A549 (cell line): ENCODE measurements at regions not wholly inside any gene's neighbourhood (a gene's known extent, or its start where the extent isn't known, plus 50 kb on each side); places are given as distances from the start of the nearest gene placed in this dataset.

Experiments
- ATAC-seq, 2 experiments: fragments of 200-7000 bp in 1 of 2; fragments of >200 bp in 1 of 2; cut with Nextera tagmentation in 1 of 2; cut with Tn5 transposase in 1 of 2; 3 replicates each; pipeline versions ENCODE4 v1.8.0 to v1.9.1; 2018 to 2020; ENCODE audit warnings: mild to moderate bottlenecking in 1 of 2, moderate library complexity in 1 of 2
- CTCF ChIA-PET: fragments of 300-600 bp; sonication (Branson Sonifier 250); formaldehyde crosslinking; extraction: SDS; loops from one replicate; lab custom pipeline; 2021; ENCODE audit warnings: antibody characterized with exemption, inconsistent platforms; lab: Yijun Ruan, JAX
- POLR2A ChIA-PET: fragments of 350-600 bp; formaldehyde crosslinking; extraction: SDS; loops from one replicate; lab custom pipeline; 2021; ENCODE audit warnings: antibody characterized with exemption, inconsistent platforms; lab: Yijun Ruan, JAX
- DNase-seq, 2 experiments: peaks; one replicate each; pipeline versions ENCODE4 v3.0.0 to v3.0.0-alpha.2; 2011 to 2016; ENCODE audit warnings: low read depth in 1 of 2, low spot score in 1 of 2
- FAIRE-seq: peaks from 2 replicates; lab custom pipeline; 2011; peaks lifted over from hg19 to GRCh38; lab: Jason Lieb, UNC
- H3K27ac ChIP-seq, 2 experiments: fragments of >200 bp; sonication (Bioruptor Twin); formaldehyde crosslinking; 3 replicates each; pipeline ENCODE4 v1.5.1; 2016 to 2017
- H3K4me1 ChIP-seq: fragments of >200 bp; sonication (Bioruptor Twin); formaldehyde crosslinking; 3 replicates; pipeline ENCODE4 v1.6.1; 2016
- H3K4me2 ChIP-seq: fragments of >200 bp; sonication (Bioruptor Twin); formaldehyde crosslinking; 3 replicates; pipeline ENCODE4 v1.6.1; 2016
- H3K4me3 ChIP-seq: fragments of >200 bp; sonication (Bioruptor Twin); formaldehyde crosslinking; 3 replicates; pipeline ENCODE4 v1.5.1; 2016
- H3K9me3 ChIP-seq: fragments of >200 bp; sonication (Bioruptor Twin); formaldehyde crosslinking; 3 replicates; pipeline ENCODE4 v1.6.1; 2016
- ATOH8 ChIP-seq: fragments of 250-450 bp; sonication (Bioruptor Pico); IDR thresholded peaks from 2 replicates; pipeline ENCODE4 v1.5.0; 2020; ENCODE audit warnings: low read depth, mild to moderate bottlenecking, moderate library complexity
- BCL3 ChIP-seq: fragments of >200 bp; sonication (Bioruptor Twin); formaldehyde crosslinking; IDR thresholded peaks from 3 replicates; pipeline ENCODE4 v1.6.1; 2016
- BHLHE40 ChIP-seq: IDR thresholded peaks from 2 replicates; pipeline ENCODE4 v1.6.1; 2012; ENCODE audit warnings: low read depth, low read length, inconsistent platforms
- CBX2 ChIP-seq: fragments of 200-600 bp; sonication (generic); IDR thresholded peaks from 2 replicates; pipeline ENCODE4 v1.6.1; 2016; ENCODE audit warnings: low read depth, mild to moderate bottlenecking, borderline replicate concordance
- CTCF ChIP-seq: fragments of >200 bp; sonication (Bioruptor Twin); formaldehyde crosslinking; IDR thresholded peaks from 3 replicates; pipeline ENCODE4 v1.5.1; 2016
- EHF ChIP-seq: fragments of 250-450 bp; sonication (Bioruptor Pico); IDR thresholded peaks from 2 replicates; pipeline ENCODE4 v1.5.0; 2020; ENCODE audit warnings: mild to moderate bottlenecking
- EP300 ChIP-seq, 2 experiments: fragments of >200 bp; sonication (Bioruptor Twin); formaldehyde crosslinking; IDR thresholded peaks; 2 replicates in 1 of 2; 3 replicates in 1 of 2; pipeline ENCODE4 v1.6.1; 2016 to 2017
- FOSB ChIP-seq: fragments of 250-450 bp; sonication (Bioruptor Pico); IDR thresholded peaks from 2 replicates; pipeline ENCODE4 v1.5.0; 2020; ENCODE audit warnings: mild to moderate bottlenecking, moderate library complexity
- FOSL2 ChIP-seq, 2 experiments: fragments of 450-650 bp in 1 of 2; fragments of >200 bp in 1 of 2; sonication (Bioruptor Twin) in 1 of 2; formaldehyde crosslinking; IDR thresholded peaks; 2 replicates each; pipeline versions ENCODE4 v1.5.0 to v1.6.1; 2016 to 2020; ENCODE audit warnings: mild to moderate bottlenecking in 1 of 2, moderate library complexity in 1 of 2
- HDAC2 ChIP-seq: fragments of 200-600 bp; sonication (generic); IDR thresholded peaks from 2 replicates; pipeline ENCODE4 v1.6.1; 2016
- HES2 ChIP-seq: fragments of >200 bp; sonication (Bioruptor Twin); formaldehyde crosslinking; IDR thresholded peaks from 2 replicates; pipeline ENCODE4 v1.6.1; 2016
- HEYL ChIP-seq: fragments of 250-450 bp; sonication (Bioruptor Pico); IDR thresholded peaks from 2 replicates; pipeline ENCODE4 v1.8.0; 2021; ENCODE audit warnings: mild to moderate bottlenecking, moderate library complexity
- HMGXB4 ChIP-seq: fragments of 250-450 bp; sonication (Bioruptor Pico); IDR thresholded peaks from 2 replicates; pipeline ENCODE4 v1.5.0; 2021; ENCODE audit warnings: mild to moderate bottlenecking, moderate library complexity, borderline replicate concordance
- HOXA7 ChIP-seq: fragments of 250-450 bp; sonication (Bioruptor Pico); IDR thresholded peaks from 2 replicates; pipeline ENCODE4 v1.5.0; 2020; ENCODE audit warnings: mild to moderate bottlenecking, moderate library complexity
- JUN ChIP-seq, 2 experiments: fragments of >200 bp; sonication (Bioruptor Twin); formaldehyde crosslinking; IDR thresholded peaks; 2 replicates in 1 of 2; 3 replicates in 1 of 2; pipeline ENCODE4 v1.6.1; 2016 to 2017
- KDM1A ChIP-seq: fragments of 200-600 bp; sonication (generic); IDR thresholded peaks from 2 replicates; pipeline ENCODE4 v1.6.1; 2016; ENCODE audit warnings: low read depth, mild to moderate bottlenecking
- KDM5A ChIP-seq: fragments of 200-600 bp; sonication (generic); IDR thresholded peaks from 2 replicates; pipeline ENCODE4 v1.6.1; 2016; ENCODE audit warnings: antibody characterized with exemption, mild to moderate bottlenecking
- NPAS2 ChIP-seq: fragments of 250-450 bp; sonication (Bioruptor Pico); IDR thresholded peaks from 2 replicates; pipeline ENCODE4 v1.8.0; 2022; ENCODE audit warnings: mild to moderate bottlenecking, moderate library complexity, borderline replicate concordance
- PBX3 ChIP-seq: IDR thresholded peaks from 2 replicates; pipeline ENCODE4 v1.6.1; 2012
- PHF8 ChIP-seq: fragments of 200-600 bp; sonication (generic); IDR thresholded peaks from 2 replicates; pipeline ENCODE4 v1.6.1; 2016; ENCODE audit warnings: low read depth, mild to moderate bottlenecking, antibody characterized with exemption, moderate library complexity, borderline replicate concordance
- POLR2A ChIP-seq: IDR thresholded peaks from 2 replicates; pipeline ENCODE4 v1.6.1; 2012; ENCODE audit warnings: mild to moderate bottlenecking, low read length
- RAD21 ChIP-seq, 2 experiments: fragments of >200 bp in 1 of 2; sonication (Bioruptor Twin) in 1 of 2; formaldehyde crosslinking in 1 of 2; IDR thresholded peaks in 1 of 2; conservative IDR thresholded peaks in 1 of 2; 2 replicates in 1 of 2; 3 replicates in 1 of 2; pipeline ENCODE4 v1.6.1; 2012 to 2018; ENCODE audit warnings: inconsistent platforms in 1 of 2
- RFX5 ChIP-seq: fragments of 450-650 bp; IDR thresholded peaks from 2 replicates; pipeline ENCODE4 v1.7.1; 2014; ENCODE audit warnings: antibody characterized with exemption, mild to moderate bottlenecking, moderate library complexity
- SMC3 ChIP-seq: fragments of >200 bp; sonication (Bioruptor Twin); formaldehyde crosslinking; IDR thresholded peaks from 3 replicates; pipeline ENCODE4 v1.6.1; 2018; ENCODE audit warnings: inconsistent platforms
- USF2 ChIP-seq: fragments of 450-650 bp; IDR thresholded peaks from 2 replicates; pipeline ENCODE4 v1.6.1; 2014; ENCODE audit warnings: antibody characterized with exemption
- ZSCAN20 ChIP-seq: fragments of 250-450 bp; sonication (Bioruptor Pico); IDR thresholded peaks from 2 replicates; pipeline ENCODE4 v1.8.0; 2022; ENCODE audit warnings: mild to moderate bottlenecking, moderate library complexity
- WGBS: methylation state at CpG from one replicate; pipeline ENCODE4 v1.1.6; 2017; ENCODE audit errors: missing lambda C conversion rate; 5-methylcytosine and 5-hydroxymethylcytosine counted together

- Histone ChIP-seq H3K4me2 (no peak overlapping the region), H3K27ac (no peak overlapping the region), H3K4me3 (no peak overlapping the region), H3K9me3 (no peaks in the 10 kb centered on the region), H3K4me1 (no peaks in the 10 kb centered on the region)
- ChIA-PET CTCF (no interaction called here), POLR2A (no interaction called here)
- DNase-seq (no peak), FAIRE-seq (no peak), ATAC-seq (no peak)
- TF ChIP-seq KDM1A (no peak), HDAC2 (no peak), FOSL2 (IDR thresholded peaks at IDR 0.05) (no peak), FOSL2 (CRISPR knock-in tag; IDR thresholded peaks at IDR 0.05) (no peak), HES2 (no peak), EP300 (IDR thresholded peaks at IDR 0.05) (no peak), KDM5A (no peak), CBX2 (no peak), RAD21 (conservative IDR thresholded peaks at IDR 0.05 in 1 of 2, IDR thresholded peaks at IDR 0.05 in 1 of 2) (no peak)
- WGBS, result 34% methylated on average over 4 of the region's 4 CpGs
Observed at GRCh38 chr6:97473979-97474378, 191.0 kb upstream of the MMS22L start.

GRCh38 chr6:97497713-97498331 is 214.8 kb upstream of the MMS22L start:
- Histone ChIP-seq H3K4me2 (no peak overlapping the region), H3K4me1 (no peaks in the 10 kb centered on the region), H3K27ac (no peak overlapping the region), H3K9me3 (no peaks in the 10 kb centered on the region), H3K4me3 (no peak overlapping the region)
- 9% methylated on average over 4 of the region's 4 CpGs for WGBS
- peak; percentile 98 to 99 for ATAC-seq
- no peak for FAIRE-seq
- peak; percentile 3 to 70 for DNase-seq
- ChIA-PET CTCF (interaction anchor here (0.6 to 1.7 kb wide), 5 partner anchors 13 to 1621 kb away, joined by 3 to 5 read pairs (median 3); no protein-coding TSS in a partner anchor), POLR2A (no interaction called here)
- no peak for TF ChIP-seq PHF8
- TF ChIP-seq HOXA7 (CRISPR knock-in tag), result no peak
- peak; percentile 63 for TF ChIP-seq SMC3
- TF ChIP-seq EHF (CRISPR knock-in tag), result no peak
- no peak for TF ChIP-seq USF2
- no peak for TF ChIP-seq RFX5
- no peak for TF ChIP-seq POLR2A
- no peak for TF ChIP-seq KDM5A
- TF ChIP-seq NPAS2, result no peak
- TF ChIP-seq JUN (IDR thresholded peaks at IDR 0.05), result no peak
- TF ChIP-seq RAD21 (conservative IDR thresholded peaks at IDR 0.05 in 1 of 2, IDR thresholded peaks at IDR 0.05 in 1 of 2), result peak; percentile 53 to 55
- no peak for TF ChIP-seq FOSB (CRISPR knock-in tag)
- TF ChIP-seq HMGXB4 (CRISPR knock-in tag), result no peak
- no peak for TF ChIP-seq BCL3
- no peak for TF ChIP-seq PBX3
- no peak for TF ChIP-seq HEYL (CRISPR knock-in tag)
- no peak for TF ChIP-seq ZSCAN20
- no peak for TF ChIP-seq BHLHE40
- TF ChIP-seq ATOH8 (CRISPR knock-in tag), result no peak
- TF ChIP-seq CTCF, result peak; percentile 61
